ENCODE measurements at regions not wholly inside any gene's neighbourhood (a gene's known extent, or its start where the extent isn't known, plus 50 kb on each side); places are given as distances from the start of the nearest gene placed in this dataset.

DNA sequence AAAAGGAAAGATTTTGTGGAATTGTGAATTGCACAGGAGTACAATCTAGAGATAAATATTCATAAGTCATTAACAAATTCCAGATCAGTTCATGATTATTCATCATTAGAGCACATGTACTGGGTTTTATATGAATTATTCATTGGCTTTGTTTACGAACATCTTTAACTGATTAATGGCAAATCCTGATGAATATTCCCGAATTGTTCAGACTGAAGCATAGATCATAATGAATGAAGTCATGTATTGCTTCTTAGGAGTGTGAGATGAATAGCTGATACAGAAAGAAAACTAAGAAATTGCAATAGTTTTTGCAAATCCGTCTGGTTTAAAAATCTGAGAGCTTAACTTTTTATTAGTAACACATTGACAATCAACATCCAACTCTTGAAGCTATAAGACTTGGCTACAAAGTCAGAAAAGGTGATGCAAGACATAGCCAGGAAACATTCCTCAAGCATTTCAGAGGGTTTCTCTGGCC is 183.6 kb upstream of the DGKB start:
- TF ChIP-seq, protein P1, sequence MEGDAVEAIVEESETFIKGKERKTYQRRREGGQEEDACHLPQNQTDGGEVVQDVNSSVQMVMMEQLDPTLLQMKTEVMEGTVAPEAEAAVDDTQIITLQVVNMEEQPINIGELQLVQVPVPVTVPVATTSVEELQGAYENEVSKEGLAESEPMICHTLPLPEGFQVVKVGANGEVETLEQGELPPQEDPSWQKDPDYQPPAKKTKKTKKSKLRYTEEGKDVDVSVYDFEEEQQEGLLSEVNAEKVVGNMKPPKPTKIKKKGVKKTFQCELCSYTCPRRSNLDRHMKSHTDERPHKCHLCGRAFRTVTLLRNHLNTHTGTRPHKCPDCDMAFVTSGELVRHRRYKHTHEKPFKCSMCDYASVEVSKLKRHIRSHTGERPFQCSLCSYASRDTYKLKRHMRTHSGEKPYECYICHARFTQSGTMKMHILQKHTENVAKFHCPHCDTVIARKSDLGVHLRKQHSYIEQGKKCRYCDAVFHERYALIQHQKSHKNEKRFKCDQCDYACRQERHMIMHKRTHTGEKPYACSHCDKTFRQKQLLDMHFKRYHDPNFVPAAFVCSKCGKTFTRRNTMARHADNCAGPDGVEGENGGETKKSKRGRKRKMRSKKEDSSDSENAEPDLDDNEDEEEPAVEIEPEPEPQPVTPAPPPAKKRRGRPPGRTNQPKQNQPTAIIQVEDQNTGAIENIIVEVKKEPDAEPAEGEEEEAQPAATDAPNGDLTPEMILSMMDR (IDR thresholded peaks at IDR 0.05; ENCODE audit: insufficient read depth, low read depth, low read length), result no peak
- POLR2A ChIA-PET, result no interaction called here
- DNase-seq (ENCODE audit: low read depth), result no peak
- Histone ChIP-seq H3K36me3 (ENCODE audit: control insufficient read depth, insufficient read depth, low read length) (no peaks in the 10 kb centered on the region), H3K27me3 (ENCODE audit: control insufficient read depth, insufficient read depth, low read length) (no peaks in the 10 kb centered on the region), H3K4me3 (ENCODE audit: low read depth, low read length) (no peak overlapping the region)
- CTCF ChIA-PET, result no interaction called here

DNA sequence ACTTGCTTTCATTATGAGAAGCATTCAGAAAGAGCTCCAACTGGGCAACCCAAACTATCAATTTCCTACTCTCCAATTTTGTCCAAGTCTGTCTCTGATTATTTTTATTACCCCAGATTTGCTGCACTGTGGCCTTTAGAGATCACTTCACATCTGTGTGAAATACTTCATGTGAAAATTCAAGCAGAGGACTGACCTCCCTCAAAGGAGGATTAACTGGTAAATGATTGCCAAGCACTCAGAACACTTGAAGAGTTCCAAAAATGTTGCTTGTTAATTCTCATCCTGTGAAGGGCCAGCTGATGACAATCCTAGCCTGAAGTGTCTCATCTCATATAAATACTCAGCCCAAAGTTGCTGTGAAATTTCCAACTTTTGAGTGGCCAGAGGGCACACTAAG is 182.8 kb upstream of the DGKB start:
- ChIA-PET CTCF (no interaction called here), POLR2A (no interaction called here)
- no peaks in the 10 kb centered on the region for H3K27me3 ChIP-seq (ENCODE audit: control insufficient read depth, insufficient read depth, low read length)
- TF ChIP-seq, protein P1 (IDR thresholded peaks at IDR 0.05; ENCODE audit: insufficient read depth, low read depth, low read length), result no peak
- no peak overlapping the region for H3K4me3 ChIP-seq (ENCODE audit: low read depth, low read length)
- peak; percentile 49 for DNase-seq (ENCODE audit: low read depth)
- H3K36me3 ChIP-seq (ENCODE audit: control insufficient read depth, insufficient read depth, low read length), result no peaks in the 10 kb centered on the region

DNA sequence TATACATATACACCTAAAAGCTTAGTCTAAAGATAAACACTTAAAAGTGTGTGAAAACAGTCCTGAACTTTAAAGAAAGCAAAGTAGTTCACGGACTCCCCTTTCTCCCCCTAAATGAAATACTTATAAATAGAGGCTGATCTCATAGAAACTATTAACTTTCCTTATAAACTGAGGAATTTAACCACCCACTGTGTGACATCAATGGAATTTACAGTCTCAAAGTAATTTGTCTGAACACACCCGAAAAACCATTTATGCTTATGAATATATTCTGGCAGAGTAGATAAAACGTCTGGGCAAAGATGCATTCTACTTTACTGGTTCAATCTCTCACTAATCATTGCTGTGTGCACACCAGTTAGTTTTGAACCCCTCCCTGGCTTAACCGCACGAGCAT is 181.8 kb upstream of the DGKB start:
- POLR2A ChIA-PET, result no interaction called here
- CTCF ChIA-PET, result no interaction called here
- DNase-seq (ENCODE audit: low read depth), result peak; percentile 34

DNA sequence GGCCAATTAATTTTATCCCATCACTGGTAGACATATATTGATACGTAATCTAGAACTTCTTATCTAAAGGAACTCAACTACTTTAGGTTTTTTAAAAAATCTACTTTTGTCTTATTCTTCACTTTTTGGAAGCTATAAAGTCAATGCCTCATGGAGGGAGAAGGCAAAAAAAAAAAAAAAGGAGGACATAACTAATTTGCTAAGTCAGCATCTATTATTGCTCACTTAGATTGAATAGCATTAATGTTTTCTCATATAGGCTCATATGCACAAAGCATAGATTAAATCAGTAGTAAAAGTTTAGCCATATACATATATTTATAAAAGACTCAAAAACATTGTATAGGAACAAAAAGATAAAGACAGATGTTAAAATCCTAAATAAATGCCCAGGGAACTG is 179.3 kb upstream of the DGKB start:
- POLR2A ChIA-PET, result no interaction called here
- CTCF ChIA-PET, result no interaction called here

More for the DNA sequence above, 181.8 kb upstream of the DGKB start:
- Histone ChIP-seq H3K27me3 (ENCODE audit: control insufficient read depth, insufficient read depth, low read length) (no peaks in the 10 kb centered on the region), H3K4me3 (ENCODE audit: low read depth, low read length) (no peak overlapping the region), H3K36me3 (ENCODE audit: control insufficient read depth, insufficient read depth, low read length) (no peaks in the 10 kb centered on the region)
- TF ChIP-seq, protein P1 (IDR thresholded peaks at IDR 0.05; ENCODE audit: insufficient read depth, low read depth, low read length), result no peak

DNA sequence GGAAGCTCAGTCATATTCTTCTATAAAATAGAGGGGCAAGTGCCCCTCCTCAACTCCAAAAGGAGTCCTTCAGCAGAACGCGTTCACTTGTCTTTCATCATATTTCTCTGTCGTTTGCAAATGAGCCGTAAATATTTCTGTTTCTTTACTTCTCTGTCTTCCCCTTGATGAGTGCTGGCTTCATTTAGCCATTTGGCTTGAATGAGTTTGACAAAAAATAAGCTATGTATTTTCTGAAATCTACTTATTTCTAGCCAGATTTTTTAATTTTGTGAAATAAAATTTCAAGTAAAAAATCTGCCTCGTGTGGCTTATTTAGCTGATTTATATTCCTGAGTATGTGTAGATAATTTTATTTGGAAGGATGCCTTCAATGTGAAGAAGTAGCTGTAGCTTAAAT is 170.8 kb upstream of the DGKB start:
- DNase-seq (ENCODE audit: low read depth), result no peak
- TF ChIP-seq, protein P1 (IDR thresholded peaks at IDR 0.05; ENCODE audit: insufficient read depth, low read depth, low read length), result no peak
- H3K4me3 ChIP-seq (ENCODE audit: low read depth, low read length), result no peak overlapping the region
- POLR2A ChIA-PET, result interaction anchor here (0.7 kb wide), 1 partner anchor 76 kb away, joined by 3 read pairs; no protein-coding TSS in a partner anchor
- CTCF ChIA-PET, result no interaction called here
- H3K27me3 ChIP-seq (ENCODE audit: control insufficient read depth, insufficient read depth, low read length), result no peaks in the 10 kb centered on the region
- H3K36me3 ChIP-seq (ENCODE audit: control insufficient read depth, insufficient read depth, low read length), result no peaks in the 10 kb centered on the region

More for the DNA sequence above, 179.3 kb upstream of the DGKB start:
- no peak for DNase-seq (ENCODE audit: low read depth)
- H3K4me3 ChIP-seq (ENCODE audit: low read depth, low read length), result no peak overlapping the region
- H3K27me3 ChIP-seq (ENCODE audit: control insufficient read depth, insufficient read depth, low read length), result no peaks in the 10 kb centered on the region
- TF ChIP-seq, protein P1 (IDR thresholded peaks at IDR 0.05; ENCODE audit: insufficient read depth, low read depth, low read length), result no peak
- no peaks in the 10 kb centered on the region for H3K36me3 ChIP-seq (ENCODE audit: control insufficient read depth, insufficient read depth, low read length)
